Smooth muscle cell (in vitro differentiated cells): ENCODE measurements at regions not wholly inside any gene's neighbourhood (a gene's known extent, or its start where the extent isn't known, plus 50 kb on each side); places are given as distances from the start of the nearest gene placed in this dataset.

ENCODE experiments used
- DNase-seq: peaks from one replicate; lab custom pipeline; 2025; ENCODE audit not compliant: unreplicated experiment; lab: John Stamatoyannopoulos, UW
- H2AFZ ChIP-seq: fragments of 200-600 bp; sonication (generic); 2 replicates; pipeline ENCODE4 v1.6.0; 2016; ENCODE audit warnings: antibody characterized with exemption, low read depth, mild to moderate bottlenecking
- H3F3A ChIP-seq: fragments of 200-600 bp; sonication (generic); 2 replicates; pipeline ENCODE4 v1.6.0; 2017; ENCODE audit warnings: antibody characterized with exemption, low read depth
- H3K27ac ChIP-seq: fragments of 200-600 bp; sonication (generic); 2 replicates; pipeline ENCODE4 v1.5.1; 2016; ENCODE audit warnings: low read depth, mild to moderate bottlenecking
- H3K27me3 ChIP-seq: fragments of 200-600 bp; sonication (generic); 2 replicates; pipeline ENCODE4 v1.6.1; 2016; ENCODE audit warnings: low read depth, mild to moderate bottlenecking
- H3K36me3 ChIP-seq: fragments of 200-600 bp; sonication (generic); 2 replicates; pipeline ENCODE4 v1.5.1; 2016; ENCODE audit warnings: low read depth
- H3K4me1 ChIP-seq: fragments of 200-600 bp; sonication (generic); 2 replicates; pipeline ENCODE4 v1.5.1; 2016; ENCODE audit warnings: low read depth
- H3K4me2 ChIP-seq: fragments of 200-600 bp; sonication (generic); 2 replicates; pipeline ENCODE4 v1.6.0; 2016; ENCODE audit warnings: mild to moderate bottlenecking
- H3K4me3 ChIP-seq: fragments of 200-600 bp; sonication (generic); 2 replicates; pipeline ENCODE4 v1.5.1; 2016; ENCODE audit warnings: mild to moderate bottlenecking
- H3K79me2 ChIP-seq: fragments of 200-600 bp; sonication (generic); 2 replicates; pipeline ENCODE4 v1.6.0; 2016; ENCODE audit warnings: low read depth, mild to moderate bottlenecking
- H3K9ac ChIP-seq: fragments of 200-600 bp; sonication (generic); 2 replicates; pipeline ENCODE4 v1.6.0; 2016; ENCODE audit warnings: low read depth
- H3K9me3 ChIP-seq: fragments of 200-600 bp; sonication (generic); replicated peaks from 2 replicates; pipeline ENCODE4 v1.5.1; 2016; ENCODE audit warnings: low read depth
- H4K20me1 ChIP-seq: fragments of 200-600 bp; sonication (generic); 2 replicates; pipeline ENCODE4 v1.6.0; 2016; ENCODE audit warnings: low read depth
- WGBS: methylation state at CpG from one replicate; pipeline ENCODE4 v1.1.7; 2016; ENCODE audit warnings: low lambda C conversion rate; 5-methylcytosine and 5-hydroxymethylcytosine counted together
- TF ChIP-seq, protein P1 (sequence below): fragments of 200-600 bp; sonication (generic); IDR thresholded peaks from 2 replicates; pipeline ENCODE4 v1.5.1; 2017; ENCODE audit warnings: borderline replicate concordance, mild to moderate bottlenecking, antibody characterized with exemption; ENCODE audit not compliant: insufficient read depth, poor library complexity, severe bottlenecking

DNA sequence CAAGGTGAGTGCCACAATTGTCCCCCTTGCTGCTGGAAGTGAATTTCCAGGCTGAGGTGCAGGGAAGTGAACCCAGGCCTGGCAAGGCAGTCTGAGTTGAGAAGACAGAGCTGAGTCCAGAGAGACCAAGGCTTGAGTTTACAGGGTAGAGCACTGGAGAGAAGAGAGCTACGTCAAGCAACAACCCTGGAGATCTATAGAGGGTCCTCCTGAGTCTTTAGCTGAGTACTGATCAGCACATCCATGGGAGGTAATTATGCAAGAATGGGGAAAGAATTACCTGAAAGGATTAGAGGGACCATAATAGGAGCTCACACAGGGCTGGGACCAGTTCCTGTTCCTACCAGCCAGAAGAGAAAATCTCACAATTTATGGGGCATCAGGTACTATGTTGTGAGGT is 190.7 kb downstream of the NEDD1 start:
- H3K4me1 ChIP-seq: no peaks in the 10 kb centered on the region
- no peaks in the 10 kb centered on the region for H3K27me3 ChIP-seq
- no peaks in the 10 kb centered on the region for H4K20me1 ChIP-seq
- WGBS: 79% methylated on average over 1 of the region's 1 CpG
- H3K79me2 ChIP-seq: no peaks in the 10 kb centered on the region
- no peak overlapping the region for H3K4me2 ChIP-seq
- no peaks in the 10 kb centered on the region for H3K36me3 ChIP-seq
- no peak for DNase-seq
- H3K9ac ChIP-seq: no peak overlapping the region
- no peaks in the 10 kb centered on the region for H3F3A ChIP-seq
- TF ChIP-seq, protein P1, sequence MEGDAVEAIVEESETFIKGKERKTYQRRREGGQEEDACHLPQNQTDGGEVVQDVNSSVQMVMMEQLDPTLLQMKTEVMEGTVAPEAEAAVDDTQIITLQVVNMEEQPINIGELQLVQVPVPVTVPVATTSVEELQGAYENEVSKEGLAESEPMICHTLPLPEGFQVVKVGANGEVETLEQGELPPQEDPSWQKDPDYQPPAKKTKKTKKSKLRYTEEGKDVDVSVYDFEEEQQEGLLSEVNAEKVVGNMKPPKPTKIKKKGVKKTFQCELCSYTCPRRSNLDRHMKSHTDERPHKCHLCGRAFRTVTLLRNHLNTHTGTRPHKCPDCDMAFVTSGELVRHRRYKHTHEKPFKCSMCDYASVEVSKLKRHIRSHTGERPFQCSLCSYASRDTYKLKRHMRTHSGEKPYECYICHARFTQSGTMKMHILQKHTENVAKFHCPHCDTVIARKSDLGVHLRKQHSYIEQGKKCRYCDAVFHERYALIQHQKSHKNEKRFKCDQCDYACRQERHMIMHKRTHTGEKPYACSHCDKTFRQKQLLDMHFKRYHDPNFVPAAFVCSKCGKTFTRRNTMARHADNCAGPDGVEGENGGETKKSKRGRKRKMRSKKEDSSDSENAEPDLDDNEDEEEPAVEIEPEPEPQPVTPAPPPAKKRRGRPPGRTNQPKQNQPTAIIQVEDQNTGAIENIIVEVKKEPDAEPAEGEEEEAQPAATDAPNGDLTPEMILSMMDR: no peak
- no peak overlapping the region for H2AFZ ChIP-seq
- H3K4me3 ChIP-seq: no peak overlapping the region
- H3K9me3 ChIP-seq: no peaks in the 10 kb centered on the region
- H3K27ac ChIP-seq: no peak overlapping the region

DNA sequence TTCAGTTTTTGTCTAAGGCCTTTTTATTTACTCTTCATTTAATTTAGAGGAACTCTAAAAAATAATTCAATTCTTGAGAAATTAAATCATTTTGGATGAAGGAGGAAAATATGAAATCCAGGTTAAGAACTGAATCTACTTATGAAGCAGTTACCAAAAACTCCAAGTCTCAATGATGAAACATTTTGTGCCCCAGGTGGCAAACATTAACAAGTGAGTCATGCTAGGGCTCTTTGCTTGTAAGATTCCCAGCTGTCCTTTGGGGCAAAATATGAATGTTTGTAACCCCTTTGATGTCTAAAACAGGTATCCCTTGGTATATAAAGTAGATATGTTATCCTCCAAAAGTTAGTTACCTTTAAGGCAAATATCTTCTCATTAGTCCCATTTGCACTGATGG is 202.4 kb downstream of the NEDD1 start:
- Histone ChIP-seq H3K9me3 (no peaks in the 10 kb centered on the region), H3K4me2 (no peak overlapping the region), H3K27ac (no peak overlapping the region), H3K9ac (no peak overlapping the region), H3K27me3 (no peaks in the 10 kb centered on the region), H3K79me2 (no peaks in the 10 kb centered on the region), H4K20me1 (no peaks in the 10 kb centered on the region), H3F3A (no peaks in the 10 kb centered on the region), H2AFZ (no peak overlapping the region), H3K4me3 (no peak overlapping the region), H3K36me3 (no peaks in the 10 kb centered on the region), H3K4me1 (no peaks in the 10 kb centered on the region)
- no peak for DNase-seq
- TF ChIP-seq, protein P1: no peak

DNA sequence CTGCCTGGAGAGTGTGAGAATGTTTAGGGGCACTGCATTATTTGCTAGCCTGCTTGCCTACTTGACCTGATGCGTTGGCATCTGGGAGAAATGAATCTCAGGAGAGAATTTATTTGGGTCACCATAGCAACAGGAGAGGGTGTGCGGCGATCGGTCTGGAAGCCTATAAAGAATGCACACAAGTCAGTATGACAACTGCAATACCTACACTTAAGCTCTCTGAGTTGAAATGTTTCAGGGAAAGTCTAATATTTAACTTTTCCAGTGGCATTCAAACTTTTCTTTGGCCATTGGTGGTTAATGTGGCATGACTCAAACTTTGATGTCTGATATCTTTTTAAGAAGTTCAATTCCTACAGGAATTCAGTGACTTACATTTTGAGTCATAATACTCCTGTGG is 205.1 kb downstream of the NEDD1 start:
- WGBS: 62% methylated on average over 4 of the region's 4 CpGs
- peak overlapping the region; percentile 23 for H3K27ac ChIP-seq

DNA sequence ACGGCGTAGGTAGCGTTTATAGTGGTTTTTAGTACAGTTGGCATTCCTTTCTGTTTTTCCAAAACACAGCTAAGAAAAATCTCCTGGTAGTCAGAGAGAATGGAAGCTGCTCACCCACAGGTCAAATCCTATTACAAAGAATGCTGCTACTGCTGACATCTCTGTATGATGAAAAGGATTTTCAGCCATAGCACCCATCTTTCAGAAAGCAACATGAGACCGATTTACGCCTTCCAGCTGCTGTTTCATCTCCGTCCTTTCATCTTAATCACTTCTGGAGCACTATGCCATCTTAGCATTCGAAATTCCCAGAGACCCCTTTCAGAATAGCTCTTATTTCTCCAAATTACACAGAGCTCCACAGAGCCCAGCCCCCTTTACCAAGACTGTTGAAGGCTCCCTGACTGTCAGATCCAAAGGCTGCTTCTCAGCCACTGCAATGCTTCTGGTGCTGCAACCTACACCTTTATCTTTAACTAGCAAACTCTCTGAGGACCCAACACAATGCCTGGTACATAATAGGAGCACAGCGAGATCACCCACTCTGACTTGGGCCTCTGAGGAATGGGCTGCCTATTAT is 211.8 kb downstream of the NEDD1 start:
- Histone ChIP-seq H3K4me2 (no peak overlapping the region), H3K79me2 (no peaks in the 10 kb centered on the region), H2AFZ (no peak overlapping the region), H3K4me3 (no peak overlapping the region), H3K36me3 (no peaks in the 10 kb centered on the region), H3F3A (no peaks in the 10 kb centered on the region), H3K9ac (no peak overlapping the region), H3K4me1 (peaks cover 7% of the 10 kb centered on the region), H4K20me1 (no peaks in the 10 kb centered on the region), H3K27ac (no peak overlapping the region), H3K9me3 (no peaks in the 10 kb centered on the region), H3K27me3 (no peaks in the 10 kb centered on the region)
- WGBS: 87% methylated on average over 8 of the region's 8 CpGs
- TF ChIP-seq, protein P1: no peak
- no peak for DNase-seq

More for the DNA sequence above, 205.1 kb downstream of the NEDD1 start:
- Histone ChIP-seq H4K20me1 (no peaks in the 10 kb centered on the region), H3K4me3 (no peak overlapping the region), H3F3A (no peaks in the 10 kb centered on the region), H3K79me2 (no peaks in the 10 kb centered on the region), H3K4me1 (no peaks in the 10 kb centered on the region), H3K9me3 (no peaks in the 10 kb centered on the region), H3K9ac (no peak overlapping the region), H3K4me2 (peak overlapping the region; percentile 14), H2AFZ (no peak overlapping the region), H3K36me3 (no peaks in the 10 kb centered on the region), H3K27me3 (no peaks in the 10 kb centered on the region)
- DNase-seq: no peak
- TF ChIP-seq, protein P1: no peak
